Adipocyte (in vitro differentiated cells): ENCODE measurements at regions not wholly inside any gene's neighbourhood (a gene's known extent, or its start where the extent isn't known, plus 50 kb on each side); places are given as distances from the start of the nearest gene placed in this dataset.

Experiments used
- DNase-seq: peaks from one replicate; pipeline ENCODE4 v3.0.0-alpha.2; 2015; ENCODE audit warnings: low read depth
- H3K27me3 ChIP-seq: replicated peaks from 2 replicates; pipeline ENCODE4 v1.7.0; 2013; ENCODE audit warnings: mild to moderate bottlenecking, low read length, moderate library complexity; ENCODE audit not compliant: control insufficient read depth, insufficient read depth
- H3K36me3 ChIP-seq: 2 replicates; pipeline ENCODE4 v1.7.0; 2013; ENCODE audit warnings: low read length, mild to moderate bottlenecking, moderate library complexity; ENCODE audit not compliant: control insufficient read depth, insufficient read depth, severe bottlenecking
- H3K4me1 ChIP-seq: 2 replicates; pipeline ENCODE4 v1.7.0; 2013; ENCODE audit warnings: mild to moderate bottlenecking, low read length, moderate library complexity; ENCODE audit not compliant: control insufficient read depth, insufficient read depth
- H3K4me3 ChIP-seq: 2 replicates; pipeline ENCODE4 v1.7.0; 2013; ENCODE audit warnings: mild to moderate bottlenecking, low read length, moderate library complexity
- H3K9ac ChIP-seq: 2 replicates; pipeline ENCODE4 v1.7.0; 2013; ENCODE audit warnings: mild to moderate bottlenecking, low read length, moderate library complexity
- H3K9me3 ChIP-seq: 2 replicates; pipeline ENCODE4 v1.7.0; 2013; ENCODE audit warnings: mild to moderate bottlenecking, low read length, moderate library complexity; ENCODE audit not compliant: control insufficient read depth

- DNase-seq: no peak
- no peak overlapping the region for H3K9ac ChIP-seq
- H3K4me1 ChIP-seq: peaks cover 10% of the 10 kb centered on the region
- H3K36me3 ChIP-seq: no peaks in the 10 kb centered on the region
- no peak overlapping the region for H3K4me3 ChIP-seq
- no peaks in the 10 kb centered on the region for H3K27me3 ChIP-seq
- no peaks in the 10 kb centered on the region for H3K9me3 ChIP-seq
Measured at GRCh38 chr11:121899520-121899919, 216.5 kb downstream of the BLID start.

GRCh38 chr11:121898903-121899302 is 217.1 kb downstream of the BLID start:
- no peaks in the 10 kb centered on the region for H3K27me3 ChIP-seq
- peaks cover 10% of the 10 kb centered on the region for H3K4me1 ChIP-seq
- H3K36me3 ChIP-seq: no peaks in the 10 kb centered on the region
- no peak overlapping the region for H3K4me3 ChIP-seq
- no peak overlapping the region for H3K9ac ChIP-seq
- no peak for DNase-seq
- H3K9me3 ChIP-seq: no peaks in the 10 kb centered on the region

- peak overlapping the region; percentile 42 for H3K9ac ChIP-seq
- no peaks in the 10 kb centered on the region for H3K27me3 ChIP-seq
- H3K36me3 ChIP-seq: no peaks in the 10 kb centered on the region
- no peaks in the 10 kb centered on the region for H3K9me3 ChIP-seq
- H3K4me1 ChIP-seq: peaks cover 34% of the 10 kb centered on the region
- H3K4me3 ChIP-seq: no peak overlapping the region
- DNase-seq: peak; percentile 73
Measured at GRCh38 chr11:121895919-121896318, 220.1 kb downstream of the BLID start.

GRCh38 chr11:121894581-121894980 is 221.4 kb downstream of the BLID start:
- H3K4me3 ChIP-seq: no peak overlapping the region
- H3K9me3 ChIP-seq: no peaks in the 10 kb centered on the region
- no peaks in the 10 kb centered on the region for H3K36me3 ChIP-seq
- no peak overlapping the region for H3K9ac ChIP-seq
- peak; percentile 48 for DNase-seq
- H3K4me1 ChIP-seq: peaks cover 47% of the 10 kb centered on the region
- no peaks in the 10 kb centered on the region for H3K27me3 ChIP-seq

GRCh38 chr11:121892863-121893262 is 223.2 kb downstream of the BLID start:
- no peak overlapping the region for H3K4me3 ChIP-seq

GRCh38 chr11:121892131-121892681 is 223.8 kb downstream of the BLID start:
- H3K36me3 ChIP-seq: no peaks in the 10 kb centered on the region
- H3K27me3 ChIP-seq: no peaks in the 10 kb centered on the region
- no peak overlapping the region for H3K9ac ChIP-seq
- no peaks in the 10 kb centered on the region for H3K9me3 ChIP-seq
- peaks cover 53% of the 10 kb centered on the region for H3K4me1 ChIP-seq
- H3K4me3 ChIP-seq: no peak overlapping the region
- peak; percentile 94 for DNase-seq

More at GRCh38 chr11:121892863-121893262, 223.2 kb downstream of the BLID start:
- peak; percentile 69 for DNase-seq
- H3K9me3 ChIP-seq: no peaks in the 10 kb centered on the region
- no peaks in the 10 kb centered on the region for H3K36me3 ChIP-seq
- no peak overlapping the region for H3K9ac ChIP-seq
- H3K27me3 ChIP-seq: no peaks in the 10 kb centered on the region
- H3K4me1 ChIP-seq: peaks cover 53% of the 10 kb centered on the region

GRCh38 chr11:121890946-121891515 is 225.0 kb downstream of the BLID start:
- no peaks in the 10 kb centered on the region for H3K27me3 ChIP-seq
- no peaks in the 10 kb centered on the region for H3K9me3 ChIP-seq
- H3K36me3 ChIP-seq: no peaks in the 10 kb centered on the region
- H3K4me3 ChIP-seq: no peak overlapping the region
- H3K9ac ChIP-seq: peak overlapping the region; percentile 2
- DNase-seq: no peak
- H3K4me1 ChIP-seq: peaks cover 51% of the 10 kb centered on the region

GRCh38 chr11:121890377-121890776 is 225.6 kb downstream of the BLID start:
- no peaks in the 10 kb centered on the region for H3K36me3 ChIP-seq
- H3K4me3 ChIP-seq: no peak overlapping the region
- peaks cover 51% of the 10 kb centered on the region for H3K4me1 ChIP-seq
- H3K27me3 ChIP-seq: no peaks in the 10 kb centered on the region
- H3K9ac ChIP-seq: no peak overlapping the region
- DNase-seq: peak; percentile 70
- H3K9me3 ChIP-seq: no peaks in the 10 kb centered on the region

GRCh38 chr11:121889931-121890330 is 226.1 kb downstream of the BLID start:
- no peak overlapping the region for H3K9ac ChIP-seq
- no peaks in the 10 kb centered on the region for H3K9me3 ChIP-seq
- H3K36me3 ChIP-seq: no peaks in the 10 kb centered on the region
- H3K27me3 ChIP-seq: no peaks in the 10 kb centered on the region
- DNase-seq: peak; percentile 65
- peaks cover 51% of the 10 kb centered on the region for H3K4me1 ChIP-seq
- H3K4me3 ChIP-seq: no peak overlapping the region

GRCh38 chr11:121889186-121889585 is 226.8 kb downstream of the BLID start:
- H3K27me3 ChIP-seq: no peaks in the 10 kb centered on the region
- H3K9ac ChIP-seq: no peak overlapping the region
- DNase-seq: no peak
- no peaks in the 10 kb centered on the region for H3K36me3 ChIP-seq
- peaks cover 47% of the 10 kb centered on the region for H3K4me1 ChIP-seq
- H3K4me3 ChIP-seq: no peak overlapping the region
- H3K9me3 ChIP-seq: no peaks in the 10 kb centered on the region

GRCh38 chr11:121887976-121888557 is 227.9 kb downstream of the BLID start:
- DNase-seq: no peak
- Histone ChIP-seq H3K27me3 (no peaks in the 10 kb centered on the region), H3K9me3 (no peaks in the 10 kb centered on the region), H3K9ac (no peak overlapping the region), H3K4me1 (peaks cover 44% of the 10 kb centered on the region), H3K36me3 (no peaks in the 10 kb centered on the region), H3K4me3 (no peak overlapping the region)
